ENCODE measurements at regions not wholly inside any gene's neighbourhood (a gene's known extent, or its start where the extent isn't known, plus 50 kb on each side); places are given as distances from the start of the nearest gene placed in this dataset.

DNA sequence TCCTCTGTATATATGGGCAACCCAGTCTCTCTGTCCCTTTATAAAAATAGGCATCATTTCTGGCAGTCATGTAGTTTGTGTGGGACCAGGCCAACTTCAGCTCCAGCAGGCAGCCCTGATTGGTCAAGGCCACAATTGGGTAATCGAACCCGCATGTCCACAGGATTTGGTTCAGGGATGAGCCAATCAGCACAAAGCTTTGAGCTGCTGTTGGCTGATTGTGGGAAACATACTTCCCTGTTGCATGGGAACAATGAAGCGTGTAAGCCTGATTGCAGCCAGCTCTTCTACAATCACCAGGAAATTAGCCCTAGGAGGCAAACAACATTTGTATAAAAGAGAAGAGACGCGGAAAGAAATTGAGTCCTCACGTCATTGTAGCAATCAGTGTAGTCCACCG lies 328.6 kb downstream of the PCNX1 start:
- TF ChIP-seq, protein P1, sequence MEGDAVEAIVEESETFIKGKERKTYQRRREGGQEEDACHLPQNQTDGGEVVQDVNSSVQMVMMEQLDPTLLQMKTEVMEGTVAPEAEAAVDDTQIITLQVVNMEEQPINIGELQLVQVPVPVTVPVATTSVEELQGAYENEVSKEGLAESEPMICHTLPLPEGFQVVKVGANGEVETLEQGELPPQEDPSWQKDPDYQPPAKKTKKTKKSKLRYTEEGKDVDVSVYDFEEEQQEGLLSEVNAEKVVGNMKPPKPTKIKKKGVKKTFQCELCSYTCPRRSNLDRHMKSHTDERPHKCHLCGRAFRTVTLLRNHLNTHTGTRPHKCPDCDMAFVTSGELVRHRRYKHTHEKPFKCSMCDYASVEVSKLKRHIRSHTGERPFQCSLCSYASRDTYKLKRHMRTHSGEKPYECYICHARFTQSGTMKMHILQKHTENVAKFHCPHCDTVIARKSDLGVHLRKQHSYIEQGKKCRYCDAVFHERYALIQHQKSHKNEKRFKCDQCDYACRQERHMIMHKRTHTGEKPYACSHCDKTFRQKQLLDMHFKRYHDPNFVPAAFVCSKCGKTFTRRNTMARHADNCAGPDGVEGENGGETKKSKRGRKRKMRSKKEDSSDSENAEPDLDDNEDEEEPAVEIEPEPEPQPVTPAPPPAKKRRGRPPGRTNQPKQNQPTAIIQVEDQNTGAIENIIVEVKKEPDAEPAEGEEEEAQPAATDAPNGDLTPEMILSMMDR (IDR thresholded peaks at IDR 0.05), result no peak
- TF ChIP-seq POLR2A (IDR thresholded peaks at IDR 0.05), result no peak
- no peak for TF ChIP-seq POLR2AphosphoS5 (IDR thresholded peaks at IDR 0.05)
